ENCODE measurements at regions not wholly inside any gene's neighbourhood (a gene's known extent, or its start where the extent isn't known, plus 50 kb on each side); places are given as distances from the start of the nearest gene placed in this dataset.

GRCh38 chr2:134170294-134170693 is 83.6 kb upstream of the MGAT5 start (continued):
- TF ChIP-seq CTBP2 (IDR thresholded peaks at IDR 0.05; ENCODE audit: borderline replicate concordance, insufficient read depth, insufficient read length, low read length) (no peak), KDM4A (IDR thresholded peaks at IDR 0.05; ENCODE audit: low read depth, low read length, severe bottlenecking) (no peak), POU5F1 (IDR thresholded peaks at IDR 0.05; ENCODE audit: low read depth, low read length) (no peak), KDM5A (IDR thresholded peaks at IDR 0.05; ENCODE audit: low read length) (no peak)

Data from H1 (cell line).